ENCODE measurements at regions not wholly inside any gene's neighbourhood (a gene's known extent, or its start where the extent isn't known, plus 50 kb on each side); places are given as distances from the start of the nearest gene placed in this dataset.

GRCh38 chr2:145203891-145204290 is 684.0 kb upstream of the ZEB2 start:
- H3K9me3 Mint-ChIP-seq: peaks cover 2% of the 10 kb centered on the region
- TF ChIP-seq, protein P1, sequence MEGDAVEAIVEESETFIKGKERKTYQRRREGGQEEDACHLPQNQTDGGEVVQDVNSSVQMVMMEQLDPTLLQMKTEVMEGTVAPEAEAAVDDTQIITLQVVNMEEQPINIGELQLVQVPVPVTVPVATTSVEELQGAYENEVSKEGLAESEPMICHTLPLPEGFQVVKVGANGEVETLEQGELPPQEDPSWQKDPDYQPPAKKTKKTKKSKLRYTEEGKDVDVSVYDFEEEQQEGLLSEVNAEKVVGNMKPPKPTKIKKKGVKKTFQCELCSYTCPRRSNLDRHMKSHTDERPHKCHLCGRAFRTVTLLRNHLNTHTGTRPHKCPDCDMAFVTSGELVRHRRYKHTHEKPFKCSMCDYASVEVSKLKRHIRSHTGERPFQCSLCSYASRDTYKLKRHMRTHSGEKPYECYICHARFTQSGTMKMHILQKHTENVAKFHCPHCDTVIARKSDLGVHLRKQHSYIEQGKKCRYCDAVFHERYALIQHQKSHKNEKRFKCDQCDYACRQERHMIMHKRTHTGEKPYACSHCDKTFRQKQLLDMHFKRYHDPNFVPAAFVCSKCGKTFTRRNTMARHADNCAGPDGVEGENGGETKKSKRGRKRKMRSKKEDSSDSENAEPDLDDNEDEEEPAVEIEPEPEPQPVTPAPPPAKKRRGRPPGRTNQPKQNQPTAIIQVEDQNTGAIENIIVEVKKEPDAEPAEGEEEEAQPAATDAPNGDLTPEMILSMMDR (IDR thresholded peaks at IDR 0.05; ENCODE audit: unreplicated experiment in 3 of 3): no peak
- H3K4me3 Mint-ChIP-seq: no peak overlapping the region
- H3K4me1 Mint-ChIP-seq: peaks cover 14% of the 10 kb centered on the region
- no peaks in the 10 kb centered on the region for H3K36me3 Mint-ChIP-seq (ENCODE audit: low read depth)
- H3K27ac Mint-ChIP-seq: no peak overlapping the region
- H3K27me3 Mint-ChIP-seq (ENCODE audit: low read depth): no peaks in the 10 kb centered on the region

- TF ChIP-seq, protein P1 (IDR thresholded peaks at IDR 0.05; ENCODE audit: unreplicated experiment in 3 of 3): no peak
- Mint-ChIP-seq H3K4me1 (peaks cover 17% of the 10 kb centered on the region), H3K4me3 (no peak overlapping the region), H3K9me3 (no peaks in the 10 kb centered on the region), H3K27ac (no peak overlapping the region), H3K27me3 (ENCODE audit: low read depth) (no peaks in the 10 kb centered on the region), H3K36me3 (ENCODE audit: low read depth) (no peaks in the 10 kb centered on the region)
Measured at GRCh38 chr2:145199827-145200706, 680.1 kb upstream of the ZEB2 start.

GRCh38 chr2:145199042-145199441 is 679.1 kb upstream of the ZEB2 start:
- TF ChIP-seq, protein P1 (IDR thresholded peaks at IDR 0.05; ENCODE audit: unreplicated experiment in 3 of 3): no peak
- H3K27ac Mint-ChIP-seq: peak overlapping the region in 1 of 3 experiments; percentile 75
- H3K9me3 Mint-ChIP-seq: no peaks in the 10 kb centered on the region
- no peaks in the 10 kb centered on the region for H3K27me3 Mint-ChIP-seq (ENCODE audit: low read depth)
- no peaks in the 10 kb centered on the region for H3K36me3 Mint-ChIP-seq (ENCODE audit: low read depth)
- H3K4me3 Mint-ChIP-seq: no peak overlapping the region
- peaks cover 22% of the 10 kb centered on the region for H3K4me1 Mint-ChIP-seq

GRCh38 chr2:145198555-145198954 is 678.6 kb upstream of the ZEB2 start:
- H3K9me3 Mint-ChIP-seq: no peaks in the 10 kb centered on the region
- H3K4me3 Mint-ChIP-seq: no peak overlapping the region
- no peak overlapping the region for H3K27ac Mint-ChIP-seq
- TF ChIP-seq, protein P1 (IDR thresholded peaks at IDR 0.05; ENCODE audit: unreplicated experiment in 3 of 3): no peak
- no peaks in the 10 kb centered on the region for H3K27me3 Mint-ChIP-seq (ENCODE audit: low read depth)
- peaks cover 22% of the 10 kb centered on the region for H3K4me1 Mint-ChIP-seq
- no peaks in the 10 kb centered on the region for H3K36me3 Mint-ChIP-seq (ENCODE audit: low read depth)

GRCh38 chr2:145197944-145198343 is 678.0 kb upstream of the ZEB2 start:
- H3K4me1 Mint-ChIP-seq: peaks cover 22% of the 10 kb centered on the region
- H3K9me3 Mint-ChIP-seq: no peaks in the 10 kb centered on the region
- H3K4me3 Mint-ChIP-seq: no peak overlapping the region

More at GRCh38 chr2:145197944-145198343, 678.0 kb upstream of the ZEB2 start:
- TF ChIP-seq, protein P1 (IDR thresholded peaks at IDR 0.05; ENCODE audit: unreplicated experiment in 3 of 3): no peak
- Mint-ChIP-seq H3K27ac (no peak overlapping the region), H3K27me3 (ENCODE audit: low read depth) (no peaks in the 10 kb centered on the region), H3K36me3 (ENCODE audit: low read depth) (no peaks in the 10 kb centered on the region)
